GM21367 (cell line): ENCODE measurements at regions not wholly inside any gene's neighbourhood (a gene's known extent, or its start where the extent isn't known, plus 50 kb on each side); places are given as distances from the start of the nearest gene placed in this dataset.

Experiments
- ATAC-seq: cut with Tn5 transposase; IDR thresholded peaks from one replicate; pipeline ENCODE4 v1.9.1; 2021; ENCODE audit not compliant: unreplicated experiment

DNA sequence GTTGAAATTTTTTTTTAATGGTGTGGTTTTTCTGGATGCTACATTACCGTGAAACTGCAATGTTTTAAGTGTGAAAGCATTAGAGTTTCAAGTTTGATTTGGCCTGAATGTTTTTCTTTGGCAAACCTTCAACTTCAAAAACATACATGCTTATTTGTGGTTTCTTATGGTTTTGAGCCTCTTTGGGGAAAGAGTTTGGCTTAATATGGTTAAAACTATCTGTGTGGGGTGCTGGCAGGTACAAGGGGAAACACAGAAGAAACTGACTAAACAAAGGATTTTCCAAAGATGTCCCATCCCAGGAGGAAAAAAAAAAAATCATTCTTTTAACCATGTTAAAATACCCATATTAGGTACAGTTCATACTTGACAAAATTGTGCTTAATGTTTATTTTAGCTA lies 121.1 kb downstream of the HGF start:
- ATAC-seq: no peak

DNA sequence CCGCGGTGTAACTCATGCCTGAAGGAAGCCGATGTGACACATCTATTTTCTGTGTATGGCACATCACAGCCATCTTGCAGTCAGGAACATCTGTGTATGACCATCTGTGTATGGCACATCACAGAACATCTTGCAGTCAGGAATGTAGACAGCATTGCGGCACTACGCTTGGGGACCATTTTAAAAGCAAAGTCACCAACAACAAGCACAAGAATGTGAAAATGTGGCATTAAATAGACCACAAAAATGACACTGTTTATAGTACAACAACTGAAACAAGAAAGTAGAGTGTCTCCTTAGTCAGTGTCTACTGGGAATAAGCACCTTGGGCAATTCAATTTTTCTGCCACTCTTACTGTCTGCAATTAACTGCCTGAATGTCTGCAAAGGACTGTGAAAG lies 124.4 kb downstream of the HGF start:
- ATAC-seq: no peak

DNA sequence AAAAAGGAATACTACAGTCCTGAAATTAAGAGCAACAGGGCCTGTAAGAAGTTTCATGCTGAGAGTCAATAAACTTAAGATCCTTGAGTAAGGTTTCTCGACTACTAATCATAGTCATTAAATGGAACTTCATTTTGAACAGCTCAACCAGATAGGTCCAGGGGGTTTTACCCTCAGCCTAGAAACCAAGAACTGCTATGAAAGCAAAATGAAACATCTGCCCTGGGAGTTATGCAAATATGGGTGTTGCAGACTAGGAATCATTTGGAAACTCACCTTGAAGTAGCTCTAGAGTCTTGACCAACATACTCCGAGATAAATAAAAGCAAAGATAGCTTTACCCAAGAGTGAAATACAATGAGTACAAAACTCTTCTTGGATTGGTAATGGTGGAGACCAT lies 128.0 kb downstream of the HGF start:
- ATAC-seq: peak; percentile 48

DNA sequence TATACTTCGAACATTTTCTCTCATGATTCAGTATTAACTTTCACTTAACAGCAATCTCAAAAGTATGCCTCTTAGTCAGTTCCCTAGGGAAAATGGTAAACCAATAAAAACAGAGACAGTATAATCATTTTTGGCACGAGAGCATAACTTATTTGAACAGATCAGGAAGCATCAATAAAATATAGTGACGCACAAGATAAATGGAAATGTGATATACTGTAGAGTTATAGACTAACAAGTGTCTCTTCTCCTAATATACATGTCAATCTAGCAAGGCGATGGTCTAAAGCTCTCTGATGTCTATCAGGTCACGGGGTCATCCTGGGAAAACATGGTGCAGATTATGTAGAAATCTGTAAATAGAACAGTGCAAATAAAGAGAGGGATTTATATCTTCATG lies 131.6 kb downstream of the HGF start:
- ATAC-seq: no peak

DNA sequence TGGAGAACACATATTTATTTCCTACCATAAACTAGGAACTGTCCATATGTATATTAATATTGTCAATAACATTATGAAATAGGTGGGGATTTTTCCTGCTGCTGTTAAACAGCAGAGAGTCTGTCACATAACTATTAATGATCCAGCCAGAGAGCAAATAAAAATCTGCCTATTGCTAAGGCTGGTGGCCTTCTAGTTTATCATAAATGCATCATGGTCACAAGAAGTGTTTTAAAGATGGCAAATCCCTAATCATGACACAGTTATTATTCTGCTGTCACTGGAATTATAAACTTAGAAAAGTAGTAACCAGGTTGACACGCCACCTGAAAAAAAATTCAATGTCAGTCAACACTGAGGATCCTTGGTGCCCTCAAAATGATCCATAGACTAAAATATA lies 132.3 kb downstream of the HGF start:
- ATAC-seq: no peak

DNA sequence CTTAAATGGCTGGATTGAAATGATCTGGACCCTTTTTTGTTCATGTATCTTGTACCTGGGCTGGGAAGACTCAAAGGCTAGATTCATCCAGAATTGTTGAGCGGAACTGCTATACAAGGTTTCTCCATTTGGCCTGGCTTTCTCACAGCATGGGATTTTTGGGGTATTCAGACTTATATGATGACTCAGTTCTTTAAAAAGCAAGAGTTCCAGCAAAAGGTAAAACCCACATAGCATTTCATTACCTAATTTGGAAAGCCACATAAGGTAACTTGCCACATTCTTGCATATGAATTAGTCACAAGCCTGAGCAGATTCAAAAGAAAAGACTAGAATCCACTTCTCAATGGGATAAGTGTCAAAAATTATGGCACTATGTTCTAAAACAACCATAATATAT lies 137.4 kb downstream of the HGF start:
- ATAC-seq: no peak

DNA sequence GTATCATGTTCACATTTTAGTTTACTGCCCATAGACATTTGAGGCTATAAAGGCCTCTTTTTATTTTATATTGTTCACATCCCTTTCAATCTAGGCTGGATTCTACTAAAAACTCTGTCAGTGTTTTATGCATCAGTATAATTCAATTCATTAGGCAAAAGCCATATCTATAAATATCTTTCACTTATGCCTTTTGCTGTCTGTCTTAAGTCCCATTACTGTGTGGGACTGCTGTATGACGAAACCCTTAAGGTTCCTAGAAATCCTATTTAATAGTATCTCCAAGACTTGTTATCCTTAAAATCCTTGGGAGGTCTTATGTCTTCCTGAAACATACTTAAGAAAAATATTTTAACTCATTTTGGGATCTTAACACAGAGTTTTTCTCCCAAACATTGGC lies 139.2 kb downstream of the HGF start:
- no peak for ATAC-seq

DNA sequence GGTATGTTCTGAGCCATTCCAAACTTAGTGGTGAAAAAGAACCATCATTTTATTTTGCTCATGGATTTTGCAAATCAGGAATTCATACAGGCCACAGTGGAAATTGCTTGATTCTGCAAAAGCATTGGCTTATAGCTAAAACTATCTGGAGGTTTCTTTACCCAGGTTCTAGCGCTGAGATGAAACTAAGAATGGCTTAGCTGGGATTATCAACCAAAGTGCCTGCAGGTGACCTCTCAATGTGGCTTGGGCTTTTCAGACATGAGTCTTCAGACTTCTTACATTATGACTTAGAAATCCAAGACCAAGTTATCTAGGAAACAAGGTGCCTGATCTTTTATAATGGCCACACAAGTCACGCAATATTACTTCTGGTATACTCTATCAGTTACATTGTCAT lies 140.1 kb downstream of the HGF start:
- no peak for ATAC-seq

DNA sequence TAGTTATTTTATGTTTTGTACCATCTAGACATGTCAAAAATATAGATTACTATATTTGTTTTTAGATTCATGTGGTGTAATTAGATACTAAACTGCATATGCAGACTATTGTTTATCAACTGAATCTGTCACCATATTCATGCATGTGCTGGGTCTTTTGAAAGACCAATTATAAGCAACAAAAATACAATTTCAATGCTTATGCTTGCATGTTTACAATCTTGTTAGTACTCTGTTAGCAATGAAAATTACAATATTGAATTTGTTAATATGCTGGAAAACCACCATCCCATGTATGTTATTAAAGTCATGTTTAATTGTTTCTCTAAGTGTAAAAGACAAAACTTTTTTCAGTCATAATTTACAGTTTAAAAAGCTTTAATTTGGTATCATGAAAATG lies 140.9 kb downstream of the HGF start:
- no peak for ATAC-seq

DNA sequence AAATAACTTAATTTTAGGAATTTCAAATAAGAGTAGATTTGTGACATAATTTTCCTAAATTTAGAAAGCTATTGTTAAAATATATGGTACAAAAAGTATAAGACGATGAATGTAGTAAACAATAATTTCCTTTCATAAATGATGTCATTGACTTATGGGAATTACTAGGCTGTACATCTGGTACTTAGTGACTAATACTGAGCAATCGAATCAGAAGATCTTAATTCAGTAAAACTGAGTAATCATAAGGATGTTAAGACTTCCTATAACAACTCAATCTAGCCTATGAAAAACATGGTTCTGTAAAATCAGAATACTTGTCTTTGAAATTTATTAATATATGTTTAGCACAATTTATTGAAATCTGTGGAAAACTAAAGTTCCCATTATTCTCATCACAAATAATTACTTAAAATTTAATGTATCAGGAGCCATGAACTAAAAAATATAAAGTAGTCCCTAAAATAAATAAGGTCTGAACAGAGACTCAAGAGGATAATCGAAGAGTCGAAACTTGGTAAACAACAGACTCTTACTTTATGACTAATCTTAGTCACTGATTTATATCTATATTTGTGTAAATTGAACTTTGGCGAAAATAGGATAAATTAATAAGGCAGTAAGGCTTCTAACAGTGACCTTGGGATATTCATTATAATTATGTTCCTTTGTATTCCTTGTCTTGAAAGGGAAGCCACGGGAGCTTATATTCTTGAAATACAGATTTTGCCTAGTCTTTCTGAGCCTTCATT lies 142.1 kb downstream of the HGF start:
- ATAC-seq: no peak

DNA sequence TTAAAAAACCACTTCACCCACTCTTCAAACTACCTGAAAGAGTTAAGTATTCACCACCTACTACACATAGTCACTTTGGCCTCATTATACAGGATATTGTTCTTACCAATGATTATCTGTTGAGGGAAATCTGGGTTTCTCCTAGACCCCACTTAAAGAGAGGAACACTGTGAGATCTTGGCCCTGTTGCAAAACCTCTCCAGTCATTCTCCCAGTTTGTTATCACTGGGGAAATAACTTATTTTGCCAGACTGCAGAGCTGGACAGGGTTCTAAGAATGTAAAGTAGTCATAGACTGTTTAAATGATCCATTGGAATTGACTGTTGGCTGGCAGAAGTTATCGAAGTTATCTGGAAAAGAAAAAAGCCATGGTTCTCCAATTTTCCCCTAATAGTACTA lies 143.8 kb downstream of the HGF start:
- no peak for ATAC-seq

DNA sequence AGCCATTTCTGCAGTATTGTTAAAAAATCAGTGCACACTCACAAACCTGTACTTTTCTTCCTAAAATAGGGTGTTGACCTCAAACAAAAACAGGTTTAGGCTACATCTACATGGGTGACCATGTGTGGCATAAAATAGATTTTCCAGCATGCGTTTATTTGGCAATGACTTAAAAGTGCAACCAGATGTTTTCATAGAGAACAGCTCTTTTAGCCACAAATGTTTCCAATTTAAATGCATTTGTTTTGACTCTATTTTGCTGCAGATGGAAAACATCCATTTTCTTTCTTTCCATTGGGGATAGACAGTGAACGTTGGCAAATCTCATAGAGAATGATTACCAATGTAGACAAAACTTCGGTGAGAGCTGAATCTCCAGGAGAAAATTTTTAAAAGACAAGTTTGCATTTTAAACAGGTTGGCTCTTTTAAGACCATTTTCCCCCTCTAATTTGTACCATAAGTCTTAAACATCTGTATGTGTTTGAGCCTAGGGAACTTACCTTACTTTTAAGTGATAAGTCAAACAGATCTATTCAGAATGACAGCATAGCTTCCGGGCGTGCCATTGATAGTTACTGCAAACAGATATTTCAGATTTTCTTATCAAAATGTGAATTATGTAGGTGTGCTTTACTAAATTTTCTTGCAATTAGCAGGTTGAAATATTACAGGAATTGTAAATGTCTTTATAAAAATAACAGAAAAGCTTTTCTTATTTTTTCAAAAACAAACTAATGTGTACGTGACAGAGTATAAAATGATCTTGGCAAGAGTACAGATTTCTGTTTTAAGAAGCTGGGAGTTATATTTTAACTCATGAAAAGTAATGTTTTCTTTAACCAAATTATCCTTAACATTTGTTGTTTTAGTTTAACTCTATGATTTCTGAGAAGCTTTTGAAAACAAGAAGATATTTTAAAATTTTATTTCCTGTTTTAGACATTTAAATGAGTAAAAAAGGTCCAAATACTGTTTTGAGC lies 144.9 kb downstream of the HGF start:
- ATAC-seq: no peak

DNA sequence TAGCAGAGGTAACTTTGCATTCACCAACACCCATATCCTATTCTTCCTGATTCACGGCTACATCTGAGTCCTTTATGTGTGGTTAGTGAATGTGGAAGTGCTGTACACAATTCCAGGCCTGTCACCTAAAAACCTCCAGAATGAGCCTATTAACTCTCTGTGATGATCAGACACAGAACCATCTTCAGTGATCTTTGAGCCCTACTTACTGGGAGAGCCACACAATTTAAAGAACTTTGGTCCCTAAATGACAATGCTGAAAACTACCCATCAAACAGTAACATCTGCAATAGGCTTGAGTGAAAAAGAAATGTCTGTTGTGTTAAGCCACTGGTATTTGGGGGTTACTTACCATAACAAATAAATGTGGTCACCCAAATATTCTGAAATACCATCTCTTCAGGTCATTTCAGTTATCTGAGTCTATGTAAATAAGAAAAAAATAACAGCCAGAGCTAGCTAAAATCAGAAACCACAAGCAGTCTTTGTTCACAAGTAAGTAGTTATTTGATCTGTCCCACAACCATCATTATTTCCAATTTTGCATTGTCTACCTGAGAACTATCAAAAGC lies 145.7 kb downstream of the HGF start:
- no peak for ATAC-seq

DNA sequence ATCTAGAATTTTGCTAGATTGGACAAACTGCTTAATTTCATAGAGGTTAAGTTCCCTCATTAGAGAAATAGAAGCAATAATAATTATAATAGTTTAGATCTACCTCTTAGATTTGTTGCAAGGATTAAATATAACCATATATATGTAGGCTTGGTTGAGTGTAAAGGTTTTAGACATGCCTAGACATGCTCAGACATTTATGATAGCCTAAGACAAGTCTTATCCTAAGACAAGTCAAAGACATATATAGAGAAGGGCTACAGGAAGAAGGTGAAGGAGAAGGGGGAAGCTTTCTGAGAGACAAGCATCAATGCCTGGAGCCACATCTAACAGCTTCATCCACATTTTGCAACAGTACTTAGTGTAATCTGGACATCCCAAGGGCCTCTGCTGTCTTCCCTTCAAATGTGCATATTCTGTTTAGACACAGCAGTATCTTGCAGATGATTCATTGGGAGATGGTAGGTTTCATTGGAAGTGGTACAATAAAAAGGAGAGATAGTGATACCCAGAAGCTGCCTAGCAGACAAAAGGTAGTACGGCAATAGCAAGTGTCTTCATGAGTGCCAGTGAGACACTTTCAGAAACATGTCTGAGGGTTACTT lies 146.5 kb downstream of the HGF start:
- no peak for ATAC-seq

DNA sequence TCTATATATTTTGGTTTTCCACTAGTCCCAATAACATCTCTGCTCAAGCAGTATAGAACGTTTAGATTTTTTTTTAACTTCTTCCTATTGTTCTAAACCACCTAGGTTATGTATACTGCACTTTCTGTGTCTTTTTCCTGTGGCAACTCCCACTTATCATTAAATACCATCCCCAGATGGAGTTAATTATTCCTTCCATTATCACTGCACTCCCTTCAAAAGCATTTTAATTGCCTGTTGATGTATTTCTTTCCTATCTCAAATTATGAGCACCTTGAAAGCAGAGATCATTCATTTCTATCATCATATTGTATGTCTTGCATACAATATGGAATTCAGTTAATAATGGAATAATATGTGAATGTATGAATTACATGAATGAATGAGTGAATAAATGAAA lies 148.0 kb downstream of the HGF start:
- ATAC-seq: no peak

DNA sequence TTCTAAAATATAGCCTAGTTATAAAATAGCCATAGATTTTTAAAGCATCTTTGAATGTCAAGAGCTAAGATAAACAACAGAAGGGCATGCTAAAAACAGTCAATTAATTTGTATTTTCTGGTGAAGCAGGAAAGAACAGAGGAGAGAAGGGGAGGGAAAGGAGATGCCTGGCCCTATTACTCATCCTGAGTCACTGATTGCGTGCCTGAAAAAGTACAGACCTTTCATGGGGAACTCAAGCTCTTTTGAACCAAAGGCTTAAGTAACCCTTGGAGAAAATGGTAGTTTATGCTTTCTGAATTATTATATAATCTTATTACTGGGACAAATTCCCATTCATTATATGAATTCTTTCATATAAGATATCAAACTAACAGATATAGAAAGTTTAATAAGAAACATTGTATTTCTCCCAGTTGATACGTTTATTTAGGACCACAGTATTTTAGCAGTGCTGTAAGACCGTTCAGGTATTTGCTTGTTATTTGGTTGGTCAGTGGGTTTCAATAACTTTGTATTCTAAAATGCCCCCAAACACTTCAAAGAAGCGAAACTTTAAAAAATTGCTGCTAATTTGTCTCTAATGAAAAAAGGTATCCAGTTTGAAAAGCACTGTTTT lies 151.3 kb downstream of the HGF start:
- no peak for ATAC-seq

DNA sequence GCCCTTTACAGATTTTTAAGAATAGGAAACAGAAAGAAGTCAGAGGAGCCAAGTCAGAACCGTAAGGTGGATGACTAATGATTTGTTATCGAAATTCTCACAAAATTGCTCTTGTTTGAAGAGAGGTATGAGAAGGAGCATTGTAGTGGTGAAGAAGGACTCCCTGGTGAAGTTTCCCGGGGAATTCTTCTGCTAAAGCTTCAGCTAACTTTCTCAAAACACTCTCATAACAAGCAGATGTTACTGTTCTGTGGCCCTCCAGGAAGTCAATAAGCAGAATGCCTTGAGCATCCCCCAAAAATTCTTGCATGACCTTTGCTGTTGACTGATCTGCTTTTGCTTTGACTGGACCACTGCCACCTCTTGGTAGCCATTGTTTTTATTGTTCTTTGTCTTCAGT lies 152.9 kb downstream of the HGF start:
- no peak for ATAC-seq

DNA sequence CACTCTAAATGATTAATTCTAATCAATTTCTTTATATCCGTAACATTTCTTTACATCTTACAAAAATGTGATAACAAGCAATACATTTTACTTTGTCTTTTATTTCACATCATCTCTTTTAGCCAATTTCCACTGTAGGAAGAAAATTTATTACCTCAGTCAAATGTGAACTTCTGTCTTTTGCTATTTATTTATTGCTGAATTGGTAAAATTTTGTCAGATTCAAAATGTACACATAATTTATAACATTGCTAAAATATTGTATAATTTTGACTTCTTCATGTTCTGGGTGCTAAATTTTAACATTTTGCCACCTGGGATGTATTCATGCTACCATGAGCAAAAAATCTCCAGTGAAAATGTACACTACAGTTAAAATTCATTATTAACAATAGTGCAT lies 158.0 kb downstream of the HGF start:
- ATAC-seq: no peak

DNA sequence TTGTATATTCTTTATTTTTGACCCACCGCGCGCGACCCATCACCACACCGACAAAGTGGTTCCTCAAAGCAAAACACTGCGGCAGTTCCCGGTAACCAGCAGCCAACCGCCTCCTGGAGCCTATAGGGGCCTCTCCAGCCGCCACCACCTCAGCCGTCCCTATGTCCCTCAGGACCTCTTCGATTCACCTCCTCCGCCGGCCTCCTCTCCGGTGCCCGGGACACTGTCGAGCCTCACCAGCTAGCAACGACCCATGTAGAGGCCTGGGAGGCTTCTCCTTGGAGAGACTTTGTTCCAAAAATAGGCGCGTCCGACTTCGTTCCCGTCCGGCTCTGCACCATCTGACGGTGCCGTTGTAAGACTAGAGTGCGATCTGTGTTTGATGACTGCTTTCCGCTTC lies 158.8 kb downstream of the HGF start:
- ATAC-seq: no peak

DNA sequence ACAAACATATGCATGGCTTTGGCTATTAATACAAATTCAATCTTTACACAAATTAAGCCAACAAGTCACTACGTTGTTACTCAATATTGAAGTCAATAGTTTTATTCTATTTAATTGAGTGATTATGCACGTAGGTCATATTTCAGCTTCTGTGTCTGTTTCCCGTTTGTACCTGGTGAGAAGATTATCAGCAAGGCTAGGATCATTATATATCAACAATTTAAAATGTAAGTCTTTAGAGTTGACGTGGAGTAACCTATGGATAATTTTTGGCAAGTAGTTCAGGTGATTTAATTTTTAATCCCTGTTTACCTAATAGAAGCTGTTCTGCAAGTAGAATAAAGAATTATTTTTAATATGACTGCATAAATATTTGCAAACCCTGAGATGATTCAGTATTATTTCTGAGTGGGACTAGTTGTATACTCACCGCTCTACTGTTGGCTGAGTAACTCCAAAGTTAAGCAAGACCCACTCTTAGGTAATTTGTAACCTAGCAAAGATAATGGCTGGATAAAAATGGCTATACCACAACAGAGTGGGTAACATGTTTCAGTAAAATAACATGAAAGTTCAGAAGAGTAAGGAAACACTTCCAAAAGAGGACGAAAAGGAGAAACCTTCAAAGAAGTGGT lies 161.0 kb downstream of the HGF start:
- no peak for ATAC-seq

DNA sequence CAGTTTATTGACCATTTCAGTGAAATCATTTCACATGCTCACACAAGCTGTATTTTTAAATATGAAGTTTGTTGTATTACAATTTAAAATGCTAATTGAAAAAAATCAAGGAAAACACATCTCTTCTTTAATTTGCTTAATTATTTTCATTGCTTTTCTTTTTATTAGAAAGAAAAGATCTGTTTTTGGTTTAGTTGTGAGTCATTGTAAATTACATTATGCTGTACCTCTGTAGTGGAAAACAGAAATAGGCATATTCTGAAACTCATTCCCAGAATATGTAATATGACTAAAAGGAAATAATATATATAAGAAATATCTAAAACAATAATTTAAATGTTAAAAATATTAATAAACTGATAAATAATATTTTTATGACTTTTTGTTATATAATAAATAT lies 161.9 kb downstream of the HGF start:
- ATAC-seq: no peak
